Panc1 (cell line): ENCODE measurements at regions not wholly inside any gene's neighbourhood (a gene's known extent, or its start where the extent isn't known, plus 50 kb on each side); places are given as distances from the start of the nearest gene placed in this dataset.

Source experiments
- ATAC-seq: fragments of 200-7000 bp; cut with Tn5 transposase; 2 replicates; pipeline ENCODE4 v1.9.1; 2020; ENCODE audit warnings: mild to moderate bottlenecking, moderate library complexity
- BruUV-seq: library from RNA; stranded (reverse); fragments of 400-500 nt; replicated peaks from 2 replicates; lab custom pipeline; 2021; lab: Mats Ljungman, UMichigan
- CTCF ChIA-PET: fragments of 300-600 bp; sonication (Branson Sonifier 250); formaldehyde crosslinking; loops from one replicate; lab custom pipeline; 2022; ENCODE audit warnings: antibody characterized with exemption; lab: Charles Lee
- POLR2A ChIA-PET: fragments of 300-600 bp; sonication (Branson Sonifier 250); formaldehyde crosslinking; loops from one replicate; lab custom pipeline; 2022; ENCODE audit warnings: antibody characterized with exemption; lab: Charles Lee
- DNase-seq: peaks from one replicate; pipeline ENCODE4 v3.0.0-alpha.2; 2010; ENCODE audit warnings: low read depth, low spot score
- H3K27ac ChIP-seq: 2 replicates; pipeline ENCODE4 v1.5.1; 2011; ENCODE audit warnings: mild to moderate bottlenecking, low read length, inconsistent platforms
- H3K27me3 ChIP-seq: fragments of 200-500 bp; sonication (Bioruptor generic); 2 replicates; pipeline ENCODE4 v1.6.0; 2014; ENCODE audit warnings: low read length, inconsistent platforms; ENCODE audit not compliant: control insufficient read depth, insufficient read depth
- H3K36me3 ChIP-seq: fragments of 200-500 bp; sonication (Bioruptor generic); 2 replicates; pipeline ENCODE4 v1.5.1; 2014; ENCODE audit warnings: inconsistent platforms, mild to moderate bottlenecking, low read length, moderate library complexity; ENCODE audit not compliant: control insufficient read depth, insufficient read depth
- H3K4me1 ChIP-seq: 2 replicates; pipeline ENCODE4 v1.5.1; 2011; ENCODE audit warnings: inconsistent platforms, mild to moderate bottlenecking, low read length, moderate library complexity; ENCODE audit not compliant: control insufficient read depth, insufficient read depth
- H3K4me3 ChIP-seq, 2 experiments: 2 replicates each; pipeline ENCODE4 v1.5.1; 2011 to 2012; ENCODE audit warnings: low read depth in 2 of 2, low read length in 2 of 2, mild to moderate bottlenecking in 2 of 2, inconsistent platforms in 1 of 2, moderate library complexity in 1 of 2
- H3K9me3 ChIP-seq: fragments of 200-500 bp; sonication (Bioruptor generic); 2 replicates; pipeline ENCODE4 v1.5.1; 2014; ENCODE audit warnings: low read depth, mild to moderate bottlenecking, inconsistent platforms, low read length, moderate library complexity; ENCODE audit not compliant: control insufficient read depth, insufficient read depth
- POLR2AphosphoS5 ChIP-seq: IDR thresholded peaks from 2 replicates; pipeline ENCODE4 v1.6.1; 2012; ENCODE audit warnings: mild to moderate bottlenecking, low read depth, low read length, moderate library complexity
- SIN3A ChIP-seq: IDR thresholded peaks from 2 replicates; pipeline ENCODE4 v1.6.1; 2012; ENCODE audit warnings: low read depth, mild to moderate bottlenecking, low read length, moderate library complexity, borderline replicate concordance; ENCODE audit not compliant: insufficient read depth
- TCF7L2 ChIP-seq: IDR thresholded peaks from 2 replicates; pipeline ENCODE4 v1.6.1; 2011; ENCODE audit warnings: mild to moderate bottlenecking, low read depth, low read length, inconsistent platforms
- in situ Hi-C: cut with HindIII; loops from 2 replicates; pipeline ENCODE4 v1.10.0; 2016; ENCODE audit warnings: low sequenced_read_pairs, low pct_unique_long_range_greater_than_20kb
- intact Hi-C: fragments of 100-400 bp; cut with micrococcal nuclease; formaldehyde crosslinking; loops from one replicate; pipeline ENCODE4 v1.10.0; 2022; ENCODE audit not compliant: unreplicated experiment
- TF ChIP-seq, protein P1 (sequence below): fragments of 450-650 bp; IDR thresholded peaks from 2 replicates; pipeline ENCODE4 v1.5.1; 2017; ENCODE audit warnings: mild to moderate bottlenecking
- TF ChIP-seq, protein P2 (sequence below), 2 experiments: IDR thresholded peaks; 2 replicates each; pipeline ENCODE4 v1.6.1; 2011 to 2012; ENCODE audit warnings: low read depth in 2 of 2, control low read depth in 1 of 2, low read length in 1 of 2, mild to moderate bottlenecking in 1 of 2, moderate library complexity in 1 of 2; ENCODE audit not compliant: insufficient read depth in 1 of 2

DNA sequence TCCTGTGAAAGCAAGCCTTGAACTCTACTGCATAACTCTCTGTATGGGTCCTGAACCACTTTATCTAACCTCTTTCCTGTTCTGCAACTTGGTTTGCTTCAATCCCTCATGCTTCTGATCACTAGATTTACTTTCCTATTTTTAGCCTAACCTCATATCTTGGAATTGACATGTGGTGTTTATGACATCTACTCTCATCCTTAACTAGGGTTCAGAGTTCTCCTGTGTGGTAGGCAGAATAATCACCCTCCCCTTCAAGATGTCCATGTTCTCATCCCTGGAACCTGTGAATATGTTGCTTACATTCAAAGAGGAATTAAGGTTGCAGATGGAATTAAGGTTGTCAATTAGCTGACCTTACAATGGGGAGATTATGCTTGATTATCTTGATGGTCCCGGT, 67.4 kb upstream of the STXBP6 start:
- H3K27ac ChIP-seq, result no peak overlapping the region
- no peak overlapping the region for H3K4me3 ChIP-seq
- H3K4me1 ChIP-seq, result no peaks in the 10 kb centered on the region
- no peak for DNase-seq
- POLR2A ChIA-PET, result no interaction called here
- no peaks in the 10 kb centered on the region for H3K27me3 ChIP-seq
- H3K36me3 ChIP-seq, result no peaks in the 10 kb centered on the region
- ATAC-seq, result no peak
- intact Hi-C loops, result no loop called here
- TF ChIP-seq POLR2AphosphoS5, result no peak
- TF ChIP-seq, protein P1, sequence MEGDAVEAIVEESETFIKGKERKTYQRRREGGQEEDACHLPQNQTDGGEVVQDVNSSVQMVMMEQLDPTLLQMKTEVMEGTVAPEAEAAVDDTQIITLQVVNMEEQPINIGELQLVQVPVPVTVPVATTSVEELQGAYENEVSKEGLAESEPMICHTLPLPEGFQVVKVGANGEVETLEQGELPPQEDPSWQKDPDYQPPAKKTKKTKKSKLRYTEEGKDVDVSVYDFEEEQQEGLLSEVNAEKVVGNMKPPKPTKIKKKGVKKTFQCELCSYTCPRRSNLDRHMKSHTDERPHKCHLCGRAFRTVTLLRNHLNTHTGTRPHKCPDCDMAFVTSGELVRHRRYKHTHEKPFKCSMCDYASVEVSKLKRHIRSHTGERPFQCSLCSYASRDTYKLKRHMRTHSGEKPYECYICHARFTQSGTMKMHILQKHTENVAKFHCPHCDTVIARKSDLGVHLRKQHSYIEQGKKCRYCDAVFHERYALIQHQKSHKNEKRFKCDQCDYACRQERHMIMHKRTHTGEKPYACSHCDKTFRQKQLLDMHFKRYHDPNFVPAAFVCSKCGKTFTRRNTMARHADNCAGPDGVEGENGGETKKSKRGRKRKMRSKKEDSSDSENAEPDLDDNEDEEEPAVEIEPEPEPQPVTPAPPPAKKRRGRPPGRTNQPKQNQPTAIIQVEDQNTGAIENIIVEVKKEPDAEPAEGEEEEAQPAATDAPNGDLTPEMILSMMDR, result no peak
- TF ChIP-seq, protein P2, sequence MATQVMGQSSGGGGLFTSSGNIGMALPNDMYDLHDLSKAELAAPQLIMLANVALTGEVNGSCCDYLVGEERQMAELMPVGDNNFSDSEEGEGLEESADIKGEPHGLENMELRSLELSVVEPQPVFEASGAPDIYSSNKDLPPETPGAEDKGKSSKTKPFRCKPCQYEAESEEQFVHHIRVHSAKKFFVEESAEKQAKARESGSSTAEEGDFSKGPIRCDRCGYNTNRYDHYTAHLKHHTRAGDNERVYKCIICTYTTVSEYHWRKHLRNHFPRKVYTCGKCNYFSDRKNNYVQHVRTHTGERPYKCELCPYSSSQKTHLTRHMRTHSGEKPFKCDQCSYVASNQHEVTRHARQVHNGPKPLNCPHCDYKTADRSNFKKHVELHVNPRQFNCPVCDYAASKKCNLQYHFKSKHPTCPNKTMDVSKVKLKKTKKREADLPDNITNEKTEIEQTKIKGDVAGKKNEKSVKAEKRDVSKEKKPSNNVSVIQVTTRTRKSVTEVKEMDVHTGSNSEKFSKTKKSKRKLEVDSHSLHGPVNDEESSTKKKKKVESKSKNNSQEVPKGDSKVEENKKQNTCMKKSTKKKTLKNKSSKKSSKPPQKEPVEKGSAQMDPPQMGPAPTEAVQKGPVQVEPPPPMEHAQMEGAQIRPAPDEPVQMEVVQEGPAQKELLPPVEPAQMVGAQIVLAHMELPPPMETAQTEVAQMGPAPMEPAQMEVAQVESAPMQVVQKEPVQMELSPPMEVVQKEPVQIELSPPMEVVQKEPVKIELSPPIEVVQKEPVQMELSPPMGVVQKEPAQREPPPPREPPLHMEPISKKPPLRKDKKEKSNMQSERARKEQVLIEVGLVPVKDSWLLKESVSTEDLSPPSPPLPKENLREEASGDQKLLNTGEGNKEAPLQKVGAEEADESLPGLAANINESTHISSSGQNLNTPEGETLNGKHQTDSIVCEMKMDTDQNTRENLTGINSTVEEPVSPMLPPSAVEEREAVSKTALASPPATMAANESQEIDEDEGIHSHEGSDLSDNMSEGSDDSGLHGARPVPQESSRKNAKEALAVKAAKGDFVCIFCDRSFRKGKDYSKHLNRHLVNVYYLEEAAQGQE (IDR thresholded peaks at IDR 0.05; ENCODE audit: insufficient read depth in 1 of 2, low read depth in 2 of 2, low read length in 1 of 2), result no peak
- TF ChIP-seq SIN3A, result no peak
- TF ChIP-seq TCF7L2, result no peak
- no TSS peak for BruUV-seq
- CTCF ChIA-PET, result no interaction called here
- no peaks in the 10 kb centered on the region for H3K9me3 ChIP-seq
- in situ Hi-C loops, result no loop called here

DNA sequence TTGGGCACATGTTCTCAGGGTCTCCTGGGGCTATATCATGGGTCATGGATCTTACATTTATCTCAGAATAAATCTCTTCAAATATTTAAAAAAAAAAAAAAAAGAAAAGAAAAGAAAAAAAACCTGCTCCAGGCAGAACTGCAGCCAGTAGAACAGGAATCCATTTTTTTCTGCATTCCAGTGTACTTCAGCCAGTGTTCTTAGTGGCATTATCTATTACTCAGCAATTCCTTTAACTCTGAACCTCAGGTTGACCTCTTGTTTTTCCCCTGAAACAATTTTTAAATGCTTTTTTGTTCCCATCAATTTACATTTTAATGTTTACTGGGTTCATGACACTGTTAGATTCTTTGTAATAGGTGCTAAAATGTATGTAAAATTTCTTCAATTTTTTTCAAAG, 66.7 kb upstream of the STXBP6 start:
- Histone ChIP-seq H3K27me3 (no peaks in the 10 kb centered on the region), H3K4me1 (no peaks in the 10 kb centered on the region), H3K4me3 (no peak overlapping the region), H3K27ac (no peak overlapping the region), H3K9me3 (no peaks in the 10 kb centered on the region), H3K36me3 (no peaks in the 10 kb centered on the region)
- ATAC-seq, result no peak
- ChIA-PET POLR2A (no interaction called here), CTCF (no interaction called here)
- intact Hi-C loops (no loop called here), in situ Hi-C loops (no loop called here)
- no peak for TF ChIP-seq POLR2AphosphoS5
- no peak for TF ChIP-seq SIN3A
- TF ChIP-seq, protein P2 (IDR thresholded peaks at IDR 0.05; ENCODE audit: insufficient read depth in 1 of 2, low read depth in 2 of 2, low read length in 1 of 2), result no peak
- TF ChIP-seq, protein P1, result no peak
- no peak for TF ChIP-seq TCF7L2
- DNase-seq, result no peak
- no TSS peak for BruUV-seq
